HFFc6 (cell line): ENCODE measurements at regions not wholly inside any gene's neighbourhood (a gene's known extent, or its start where the extent isn't known, plus 50 kb on each side); places are given as distances from the start of the nearest gene placed in this dataset.

ENCODE experiments used
- DNase-seq: peaks from one replicate; pipeline ENCODE4 v3.0.0-alpha.2; 2018
- H3K27ac Mint-ChIP-seq: 2 replicates; pipeline ENCODE4 v1.8.0; 2020; ENCODE audit warnings: mild to moderate bottlenecking, mixed read lengths
- H3K27me3 Mint-ChIP-seq: 2 replicates; pipeline ENCODE4 v1.8.0; 2021; ENCODE audit warnings: mild to moderate bottlenecking, moderate library complexity, mixed read lengths; ENCODE audit not compliant: insufficient read depth
- H3K36me3 Mint-ChIP-seq: 2 replicates; pipeline ENCODE4 v1.8.0; 2021; ENCODE audit warnings: low read depth, mixed read lengths
- H3K4me1 Mint-ChIP-seq: 2 replicates; pipeline ENCODE4 v1.8.0; 2020; ENCODE audit warnings: low read depth, mixed read lengths
- H3K4me3 Mint-ChIP-seq: 2 replicates; pipeline ENCODE4 v1.8.0; 2020; ENCODE audit warnings: mild to moderate bottlenecking, moderate library complexity, mixed read lengths
- H3K9me3 Mint-ChIP-seq: 2 replicates; pipeline ENCODE4 v1.8.0; 2020; ENCODE audit warnings: mild to moderate bottlenecking, mixed read lengths
- CTCF ChIP-seq: fragments of 200-600 bp; sonication (generic); IDR thresholded peaks from 2 replicates; pipeline ENCODE4 v1.5.0; 2021; ENCODE audit warnings: antibody characterized with exemption, mild to moderate bottlenecking

- peaks cover 30% of the 10 kb centered on the region for H3K27me3 Mint-ChIP-seq
- H3K9me3 Mint-ChIP-seq = no peaks in the 10 kb centered on the region
- H3K27ac Mint-ChIP-seq = no peak overlapping the region
- H3K4me1 Mint-ChIP-seq = no peaks in the 10 kb centered on the region
- H3K36me3 Mint-ChIP-seq = no peaks in the 10 kb centered on the region
- no peak for DNase-seq
- H3K4me3 Mint-ChIP-seq = no peak overlapping the region
- TF ChIP-seq CTCF = no peak
These were observed 63.0 kb upstream of the FGF3 start for GRCh38 chr11:69882270-69882608.

- Mint-ChIP-seq H3K4me1 (no peaks in the 10 kb centered on the region), H3K9me3 (no peaks in the 10 kb centered on the region), H3K27me3 (peaks cover 25% of the 10 kb centered on the region), H3K36me3 (no peaks in the 10 kb centered on the region), H3K27ac (no peak overlapping the region), H3K4me3 (no peak overlapping the region)
- TF ChIP-seq CTCF = no peak
- no peak for DNase-seq
These were observed 64.4 kb upstream of the FGF3 start for GRCh38 chr11:69883292-69884255.

- TF ChIP-seq CTCF = no peak
- H3K4me3 Mint-ChIP-seq = no peak overlapping the region
- no peaks in the 10 kb centered on the region for H3K9me3 Mint-ChIP-seq
- H3K27ac Mint-ChIP-seq = no peak overlapping the region
- peaks cover 25% of the 10 kb centered on the region for H3K27me3 Mint-ChIP-seq
- H3K4me1 Mint-ChIP-seq = no peaks in the 10 kb centered on the region
- DNase-seq = no peak
- H3K36me3 Mint-ChIP-seq = no peaks in the 10 kb centered on the region
These were observed 65.1 kb upstream of the FGF3 start for GRCh38 chr11:69884286-69884685.

GRCh38 chr11:69884751-69885150 is 65.5 kb upstream of the FGF3 start:
- no peak overlapping the region for H3K27ac Mint-ChIP-seq
- no peak for TF ChIP-seq CTCF
- no peaks in the 10 kb centered on the region for H3K4me1 Mint-ChIP-seq
- DNase-seq = no peak
- H3K4me3 Mint-ChIP-seq = no peak overlapping the region
- H3K9me3 Mint-ChIP-seq = no peaks in the 10 kb centered on the region
- peaks cover 29% of the 10 kb centered on the region for H3K27me3 Mint-ChIP-seq
- H3K36me3 Mint-ChIP-seq = no peaks in the 10 kb centered on the region

GRCh38 chr11:69887330-69887729 is 68.1 kb upstream of the FGF3 start:
- H3K27me3 Mint-ChIP-seq = peaks cover 44% of the 10 kb centered on the region
- H3K27ac Mint-ChIP-seq = no peak overlapping the region
- no peak for TF ChIP-seq CTCF
- no peaks in the 10 kb centered on the region for H3K36me3 Mint-ChIP-seq
- no peak overlapping the region for H3K4me3 Mint-ChIP-seq
- DNase-seq = no peak
- H3K4me1 Mint-ChIP-seq = no peaks in the 10 kb centered on the region
- H3K9me3 Mint-ChIP-seq = no peaks in the 10 kb centered on the region
